Activated B cell treated with CpG ODN at 0.5 μM for 24 hours (primary cell): ENCODE measurements at regions not wholly inside any gene's neighbourhood (a gene's known extent, or its start where the extent isn't known, plus 50 kb on each side); places are given as distances from the start of the nearest gene placed in this dataset.

Experiments
- ATAC-seq: fragments of 200-7000 bp; cut with Tn5 transposase; one replicate; pipeline ENCODE4 v1.10.0; 2021; ENCODE audit warnings: low read depth, mild to moderate bottlenecking, moderate library complexity
- CTCF ChIA-PET: fragments of 350-600 bp; sonication (Branson Sonifier 250); formaldehyde crosslinking; loops from one replicate; lab custom pipeline; 2021; ENCODE audit warnings: antibody characterized with exemption; lab: Charles Lee
- POLR2A ChIA-PET: fragments of 350-600 bp; sonication (Branson Sonifier 250); formaldehyde crosslinking; loops from one replicate; lab custom pipeline; 2021; ENCODE audit warnings: antibody characterized with exemption; lab: Charles Lee
- DNase-seq: peaks from one replicate; pipeline ENCODE4 v3.0.0; 2022
- H3K27ac Mint-ChIP-seq: one replicate; pipeline ENCODE4 v1.8.0; 2020; ENCODE audit warnings: mixed read lengths
- H3K27me3 Mint-ChIP-seq: one replicate; pipeline ENCODE4 v1.8.0; 2021; ENCODE audit warnings: mixed read lengths
- H3K36me3 Mint-ChIP-seq: one replicate; pipeline ENCODE4 v1.8.0; 2021; ENCODE audit warnings: low read depth, mixed read lengths
- H3K4me1 Mint-ChIP-seq: one replicate; pipeline ENCODE4 v1.8.0; 2021; ENCODE audit warnings: mixed read lengths
- H3K4me3 Mint-ChIP-seq: one replicate; pipeline ENCODE4 v1.8.0; 2020; ENCODE audit warnings: mild to moderate bottlenecking, mixed read lengths
- H3K9me3 Mint-ChIP-seq: one replicate; pipeline ENCODE4 v1.8.0; 2020; ENCODE audit warnings: mixed read lengths
- CTCF ChIP-seq: fragments of 200-600 bp; IDR thresholded peaks from one replicate; pipeline ENCODE4 v1.8.0; 2022; ENCODE audit warnings: antibody characterized with exemption, mild to moderate bottlenecking
- intact Hi-C: fragments of 100-400 bp; cut with micrococcal nuclease; formaldehyde crosslinking; loops from one replicate; pipeline ENCODE4 v1.15.1; 2024

GRCh38 chr9:570187-570586 is 271.3 kb upstream of the DMRT1 start:
- intact Hi-C loops = no loop called here
- H3K4me1 Mint-ChIP-seq = peaks cover 38% of the 10 kb centered on the region
- no peak overlapping the region for H3K4me3 Mint-ChIP-seq
- H3K27me3 Mint-ChIP-seq = no peaks in the 10 kb centered on the region
- no peak for ATAC-seq
- no peak overlapping the region for H3K27ac Mint-ChIP-seq
- CTCF ChIA-PET = no interaction called here
- TF ChIP-seq CTCF = no peak
- peaks cover 3% of the 10 kb centered on the region for H3K9me3 Mint-ChIP-seq
- POLR2A ChIA-PET = no interaction called here
- no peak for DNase-seq
- no peaks in the 10 kb centered on the region for H3K36me3 Mint-ChIP-seq

DNA sequence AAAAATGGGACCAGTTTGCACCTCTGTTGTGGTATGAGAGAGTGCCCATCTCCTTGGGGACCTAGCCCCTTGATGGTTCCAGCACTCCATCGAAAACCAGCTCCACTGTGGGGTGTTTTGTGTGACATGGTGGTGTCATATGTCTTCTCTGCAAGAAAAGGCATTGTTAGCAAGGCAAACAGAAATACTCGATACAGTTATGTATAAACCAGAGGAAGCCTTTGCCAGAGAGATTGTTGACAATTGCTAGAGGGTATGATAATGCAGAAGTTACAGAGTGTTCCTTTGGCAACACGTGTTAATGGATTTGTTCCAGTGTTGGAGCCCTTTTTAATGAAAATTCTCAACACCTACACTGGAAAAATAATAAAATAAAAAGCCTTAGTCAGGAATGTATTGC is 270.4 kb upstream of the DMRT1 start:
- Mint-ChIP-seq H3K27ac (no peak overlapping the region), H3K4me3 (no peak overlapping the region), H3K36me3 (no peaks in the 10 kb centered on the region), H3K4me1 (peaks cover 29% of the 10 kb centered on the region), H3K27me3 (no peaks in the 10 kb centered on the region), H3K9me3 (no peaks in the 10 kb centered on the region)
- intact Hi-C loops = no loop called here
- no peak for TF ChIP-seq CTCF
- ChIA-PET CTCF (no interaction called here), POLR2A (no interaction called here)
- no peak for DNase-seq
- no peak for ATAC-seq

DNA sequence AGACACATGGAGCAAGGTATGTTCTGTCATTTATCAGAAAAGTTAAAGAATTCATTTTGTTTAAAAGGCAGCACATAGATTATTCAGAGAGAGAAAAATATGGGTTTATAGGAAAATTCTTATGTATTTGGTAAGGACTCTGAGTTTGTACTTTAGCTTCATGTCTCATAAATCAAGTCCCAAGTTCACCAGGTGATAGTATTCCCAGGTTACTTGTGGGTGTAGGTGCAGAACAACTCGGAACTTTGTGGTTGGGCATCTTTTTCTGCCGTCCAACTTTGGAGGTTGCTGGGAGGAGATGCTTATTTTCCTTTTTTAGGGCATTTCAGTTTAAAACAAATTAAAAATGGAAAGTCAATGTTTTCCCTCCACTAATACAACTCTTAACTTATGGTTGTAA is 269.8 kb upstream of the DMRT1 start:
- TF ChIP-seq CTCF = no peak
- ATAC-seq (no peak), DNase-seq (no peak)
- Mint-ChIP-seq H3K27ac (no peak overlapping the region), H3K9me3 (no peaks in the 10 kb centered on the region), H3K27me3 (no peaks in the 10 kb centered on the region), H3K4me1 (peaks cover 23% of the 10 kb centered on the region), H3K36me3 (no peaks in the 10 kb centered on the region), H3K4me3 (no peak overlapping the region)
- CTCF ChIA-PET = no interaction called here
- POLR2A ChIA-PET = no interaction called here
- intact Hi-C loops = no loop called here

GRCh38 chr9:573691-574410 is 267.6 kb upstream of the DMRT1 start:
- ChIA-PET POLR2A (no interaction called here), CTCF (interaction anchor here (0.6 kb wide), 1 partner anchor 130 kb away, joined by 3 read pairs; no protein-coding TSS in a partner anchor)
- TF ChIP-seq CTCF = no peak
- no peaks in the 10 kb centered on the region for H3K36me3 Mint-ChIP-seq
- ATAC-seq = no peak
- H3K4me3 Mint-ChIP-seq = no peak overlapping the region
- no peak overlapping the region for H3K27ac Mint-ChIP-seq
- H3K9me3 Mint-ChIP-seq = peaks cover 1% of the 10 kb centered on the region
- intact Hi-C loops = no loop called here
- no peaks in the 10 kb centered on the region for H3K27me3 Mint-ChIP-seq
- no peak for DNase-seq
- H3K4me1 Mint-ChIP-seq = peaks cover 5% of the 10 kb centered on the region

DNA sequence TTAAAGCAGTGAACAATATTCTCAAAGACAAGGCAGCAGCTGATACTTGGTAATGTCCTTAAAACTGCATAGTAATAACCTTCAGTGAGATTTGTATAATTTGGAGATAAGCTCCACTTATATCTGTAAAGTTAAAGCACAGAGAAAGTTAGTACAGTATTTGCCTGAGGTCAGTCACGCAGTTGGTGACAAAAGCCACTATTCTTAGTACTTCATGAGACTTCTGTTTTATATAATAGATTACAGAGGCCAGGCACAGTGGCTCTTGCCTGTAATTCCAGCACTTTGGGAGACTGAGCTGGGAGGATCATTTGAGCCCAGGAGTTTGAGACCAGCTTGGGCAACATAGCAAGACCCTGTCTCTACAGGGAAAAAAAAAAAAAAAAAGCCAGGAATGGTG is 266.4 kb upstream of the DMRT1 start:
- ATAC-seq = no peak
- H3K27ac Mint-ChIP-seq = no peak overlapping the region
- intact Hi-C loops = no loop called here
- H3K9me3 Mint-ChIP-seq = peaks cover 1% of the 10 kb centered on the region
- peaks cover 3% of the 10 kb centered on the region for H3K27me3 Mint-ChIP-seq
- H3K4me1 Mint-ChIP-seq = no peaks in the 10 kb centered on the region
- no peak for TF ChIP-seq CTCF
- POLR2A ChIA-PET = no interaction called here
- no peak overlapping the region for H3K4me3 Mint-ChIP-seq
- CTCF ChIA-PET = no interaction called here
- no peaks in the 10 kb centered on the region for H3K36me3 Mint-ChIP-seq
- DNase-seq = no peak
